ENCODE measurements at regions not wholly inside any gene's neighbourhood (a gene's known extent, or its start where the extent isn't known, plus 50 kb on each side); places are given as distances from the start of the nearest gene placed in this dataset.

GRCh38 chr3:28649266-28649665 is 300.6 kb upstream of the AZI2 start:
- DNase-seq: no peak

GRCh38 chr3:28651159-28651558 is 302.5 kb upstream of the AZI2 start:
- DNase-seq: no peak

DNA sequence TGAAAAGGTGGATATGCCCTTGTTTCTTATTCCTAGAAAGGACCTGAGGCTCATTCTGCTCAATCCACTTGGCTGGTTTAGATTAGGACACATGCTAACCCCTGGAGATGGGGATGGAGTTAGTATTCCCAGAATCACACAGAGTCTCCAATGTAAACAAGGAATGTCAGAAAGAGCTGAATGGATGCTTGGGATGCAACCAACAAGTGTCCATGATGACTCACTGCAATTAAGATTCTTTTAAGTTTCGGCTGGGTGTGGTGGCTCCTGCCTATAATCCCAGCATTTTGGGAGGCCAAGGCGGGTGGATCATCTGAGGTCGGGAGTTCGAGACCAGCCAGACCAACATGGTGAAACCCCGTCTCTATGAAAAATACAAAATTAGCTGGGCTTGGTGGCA is 315.5 kb upstream of the AZI2 start:
- DNase-seq: no peak

DNA sequence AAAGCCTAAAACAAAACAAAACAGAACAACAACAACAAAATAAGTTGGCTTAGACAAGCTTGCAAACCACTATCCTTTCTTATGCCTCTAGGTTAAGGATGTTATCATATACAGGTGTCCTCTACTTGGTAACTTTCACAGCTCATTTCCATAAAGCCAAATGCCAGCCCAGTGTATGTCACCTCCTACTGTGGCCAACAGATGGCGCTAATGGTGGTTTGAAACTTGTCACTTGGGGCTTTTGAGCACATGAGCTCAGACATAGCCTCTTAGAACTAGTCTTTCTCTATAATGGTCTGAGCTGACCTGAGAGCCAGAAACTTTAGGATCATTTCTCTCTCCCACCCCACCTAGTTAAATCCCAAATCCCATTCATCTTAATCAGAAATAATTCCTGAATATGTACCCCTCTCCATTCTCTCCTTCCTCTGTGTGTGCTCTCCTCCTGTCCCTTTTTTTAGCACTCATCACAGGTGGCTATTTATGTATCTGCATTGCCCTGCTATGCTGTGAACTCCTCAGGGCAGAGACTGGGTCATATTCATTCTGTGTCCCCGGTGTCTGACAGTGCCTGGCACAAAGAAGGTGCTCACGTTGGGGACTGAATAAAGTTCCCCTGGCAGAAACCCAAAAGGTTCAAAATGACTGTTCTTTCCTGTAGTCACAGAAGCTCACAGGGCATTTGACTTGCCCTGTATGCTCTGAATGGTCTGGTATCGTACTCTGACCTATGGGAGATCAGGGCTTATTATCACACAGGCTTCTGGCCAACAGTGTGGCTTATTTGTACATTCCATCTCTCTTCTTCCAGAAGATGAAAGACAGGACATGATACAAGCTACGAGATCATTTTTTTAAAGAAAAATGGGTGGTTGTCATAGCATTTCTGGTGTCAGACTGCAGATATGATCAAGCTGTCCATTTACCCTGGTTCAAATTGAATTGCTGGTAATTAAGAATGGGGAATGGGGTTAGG is 319.3 kb upstream of the AZI2 start:
- DNase-seq: peak; percentile 80

- DNase-seq: no peak
Measured at GRCh38 chr3:28669870-28670269, 321.2 kb upstream of the AZI2 start.

- DNase-seq: no peak
Measured at GRCh38 chr3:28672406-28672805, 323.8 kb upstream of the AZI2 start.

DNA sequence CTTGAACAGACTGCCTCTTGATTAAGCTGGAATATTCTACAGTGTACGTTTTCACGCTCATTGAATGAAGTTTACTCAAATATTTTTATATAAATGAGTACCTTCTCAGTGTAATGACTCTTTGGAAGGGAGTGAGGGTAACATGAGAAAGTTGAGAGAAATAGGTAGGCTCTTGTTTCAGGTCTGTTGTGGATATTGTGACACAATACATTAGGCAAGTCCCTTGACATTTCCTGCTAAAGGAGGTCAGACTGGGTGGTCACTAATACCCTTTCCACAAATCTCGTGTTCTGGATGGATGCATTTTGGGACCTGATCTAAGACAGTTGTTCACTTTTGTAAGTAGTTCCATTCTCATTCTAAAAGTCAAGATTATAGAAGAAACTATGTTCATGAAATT is 324.8 kb upstream of the AZI2 start:
- no peak for DNase-seq

DNA sequence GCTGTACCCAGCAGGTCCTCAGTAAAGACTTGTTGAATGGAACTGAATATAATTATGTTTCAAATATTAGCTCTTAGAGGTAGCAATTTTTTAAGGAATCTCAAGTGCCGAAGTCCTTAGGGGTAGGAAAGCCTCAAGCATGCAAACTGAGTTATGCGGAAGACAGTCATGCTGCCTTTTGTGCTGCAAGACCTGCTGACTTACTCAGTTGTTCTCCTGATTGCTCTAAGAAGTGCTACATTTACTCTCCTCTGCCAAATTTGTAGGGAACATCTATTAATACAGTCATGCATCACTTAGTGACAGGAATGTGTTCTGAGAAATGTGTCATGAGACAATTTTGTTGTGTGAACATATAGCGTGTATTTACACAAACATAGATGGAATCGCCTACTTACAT is 325.6 kb upstream of the AZI2 start:
- no peak for DNase-seq

GRCh38 chr3:28677581-28677980 is 329.0 kb upstream of the AZI2 start:
- DNase-seq: no peak

- DNase-seq: no peak
Measured at GRCh38 chr3:28678086-28678485, 329.5 kb upstream of the AZI2 start.

- DNase-seq: no peak
Measured at GRCh38 chr3:28680050-28680449, 331.4 kb upstream of the AZI2 start.

DNA sequence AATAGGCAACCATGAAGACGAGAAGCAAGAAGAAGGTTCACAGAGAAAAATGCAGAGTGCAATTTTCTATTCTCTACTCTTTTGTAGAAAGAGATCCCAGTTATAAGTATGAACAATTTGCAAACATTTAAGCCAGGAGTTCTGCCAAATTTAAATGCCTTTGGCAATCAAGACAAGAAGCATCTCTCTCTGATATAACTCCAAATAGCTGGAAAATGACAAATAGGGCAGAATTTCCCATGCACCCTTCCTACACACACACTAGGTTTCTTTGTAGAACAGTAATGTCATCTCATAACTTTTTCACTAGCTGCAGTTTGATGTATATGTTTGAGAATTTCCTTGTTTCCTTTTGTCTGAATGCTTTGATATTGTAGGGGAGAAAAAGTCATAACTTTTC is 333.5 kb upstream of the AZI2 start:
- no peak for DNase-seq

DNA sequence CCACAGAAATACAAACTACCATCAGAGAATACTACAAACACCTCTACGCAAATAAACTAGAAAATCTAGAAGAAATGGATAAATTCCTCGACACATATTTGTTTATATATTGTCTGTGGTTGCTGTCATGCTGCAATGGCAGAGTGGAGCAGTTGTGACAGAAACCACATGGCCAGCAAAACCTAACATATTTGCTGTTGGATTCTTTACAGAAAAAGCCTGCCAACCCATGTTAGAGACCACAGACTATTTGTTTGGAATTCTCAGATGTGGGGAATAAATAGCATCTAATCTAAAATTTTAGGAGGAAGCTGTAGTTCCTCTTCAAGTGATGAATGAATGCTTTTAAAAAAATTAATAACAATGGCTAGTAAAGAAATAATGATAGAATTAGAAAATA is 341.6 kb upstream of the AZI2 start:
- DNase-seq: no peak

- no peak for DNase-seq
Measured at GRCh38 chr3:28698706-28699105, 350.1 kb upstream of the AZI2 start.

DNA sequence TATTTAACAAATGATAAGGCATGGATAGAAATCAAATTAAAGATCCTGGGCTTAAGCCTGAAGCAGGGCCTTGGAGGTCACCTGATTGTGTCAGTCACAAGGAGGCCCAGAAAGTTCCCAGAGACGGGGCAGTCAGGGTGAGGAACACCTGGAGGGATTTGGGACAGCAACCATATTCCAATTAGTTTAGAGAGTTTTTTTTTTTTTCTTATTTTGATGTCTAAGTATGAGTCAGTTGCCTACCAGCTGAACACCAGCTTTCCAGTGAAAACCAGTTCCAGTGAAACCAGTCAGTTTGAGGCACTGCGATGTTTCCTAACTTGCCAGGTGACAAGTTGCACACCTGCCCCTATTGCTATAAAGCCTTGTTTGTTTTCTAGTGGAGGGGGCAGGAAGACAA is 350.7 kb upstream of the AZI2 start:
- DNase-seq: no peak

- peak; percentile 2 for DNase-seq
Measured at GRCh38 chr3:28700728-28701127, 352.1 kb upstream of the AZI2 start.

DNA sequence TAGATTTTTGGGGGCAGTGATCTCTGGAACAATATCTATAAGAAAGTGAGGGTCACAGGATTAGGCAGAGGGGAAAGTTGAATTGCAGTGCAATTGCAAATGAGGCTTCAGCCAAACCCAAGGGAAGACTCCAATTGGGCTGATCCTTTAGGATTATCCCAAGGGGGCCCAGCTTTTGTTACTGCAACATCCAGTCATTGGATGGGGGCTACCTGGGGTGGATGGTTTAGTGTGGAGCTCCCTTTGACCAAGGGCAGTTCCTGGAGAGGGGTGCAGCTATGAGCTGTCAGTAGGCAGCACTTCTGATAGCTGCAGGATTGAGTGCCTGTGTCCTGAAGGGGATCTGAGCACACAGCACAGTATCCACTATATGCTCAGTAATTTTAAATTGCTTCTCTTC is 355.2 kb upstream of the AZI2 start:
- DNase-seq: no peak

- no peak for DNase-seq
Measured at GRCh38 chr3:28711293-28711692, 362.7 kb upstream of the AZI2 start.

DNA sequence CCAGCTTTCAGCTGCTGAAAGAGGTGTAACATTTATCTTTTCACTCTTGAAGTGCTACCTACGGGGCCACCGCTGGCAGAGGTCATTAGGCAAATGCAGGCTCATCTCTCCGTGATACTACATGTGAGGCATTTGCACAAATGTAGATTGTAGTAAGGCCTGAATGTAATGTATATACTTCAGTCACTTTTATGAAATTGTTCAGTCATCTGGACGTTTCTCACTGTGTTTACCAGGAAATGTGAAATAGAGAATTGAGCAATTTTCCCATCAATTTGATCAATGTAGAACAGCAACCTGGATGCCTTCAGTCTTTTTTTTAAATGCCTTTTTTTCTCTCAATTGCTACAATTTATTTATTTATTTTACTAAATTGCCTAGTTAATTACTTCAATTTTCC is 368.3 kb upstream of the AZI2 start:
- no peak for DNase-seq

DNA sequence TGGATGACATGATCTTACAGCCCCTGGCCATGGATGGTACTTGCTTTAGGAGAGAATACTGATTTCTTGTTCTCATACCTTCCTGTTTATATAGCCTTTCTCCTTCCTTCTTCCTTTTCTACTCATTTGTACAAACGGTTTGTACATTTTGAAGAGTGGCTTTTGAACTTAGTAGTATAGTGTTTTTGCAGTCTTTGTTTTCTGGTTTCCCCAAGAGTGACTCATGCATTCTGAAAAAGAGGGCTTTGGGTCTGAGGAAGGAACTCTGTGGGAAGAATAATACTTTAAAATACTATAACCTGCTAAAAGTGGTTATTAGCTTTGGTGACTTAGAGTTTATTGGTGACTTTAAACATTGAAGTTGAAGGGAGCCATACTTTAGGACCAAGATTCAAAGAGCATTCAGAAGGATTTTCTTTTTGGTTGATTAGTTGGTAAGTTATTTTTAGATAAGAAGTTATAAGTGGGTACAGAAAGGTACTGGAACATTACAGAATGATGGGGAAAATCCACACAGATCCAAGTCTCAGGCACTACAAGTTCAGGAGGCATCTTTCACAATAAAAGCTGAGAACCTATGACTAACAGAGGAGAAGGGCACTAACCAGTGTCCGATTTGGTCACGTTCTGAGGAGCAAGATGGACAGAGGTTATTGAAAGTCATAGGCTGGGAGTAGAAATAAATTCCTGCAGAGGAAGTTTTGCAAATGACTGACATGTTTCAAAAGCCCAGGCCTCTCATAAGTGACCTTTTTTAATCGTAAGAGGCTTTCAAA is 369.6 kb upstream of the AZI2 start:
- DNase-seq: no peak

DNA sequence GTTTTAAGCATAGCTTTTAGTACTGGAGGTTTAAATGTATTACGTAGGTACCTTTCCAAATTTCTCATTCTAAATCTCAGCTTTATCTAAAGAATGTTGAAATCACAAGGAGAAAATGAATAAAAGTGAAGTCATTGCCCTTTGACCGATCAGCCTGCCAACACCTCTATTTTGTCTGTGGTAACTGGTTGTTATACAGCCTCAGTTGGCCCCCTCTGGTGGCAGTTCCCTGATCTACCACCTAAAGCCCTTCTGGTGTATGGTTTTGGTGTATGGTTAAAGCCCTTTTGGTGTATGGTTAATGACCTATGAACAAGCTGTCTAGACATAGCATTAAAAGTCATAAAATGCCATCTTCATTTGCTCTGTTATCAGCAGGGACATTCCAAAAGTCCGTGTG is 378.2 kb upstream of the AZI2 start:
- peak; percentile 49 for DNase-seq

DNA sequence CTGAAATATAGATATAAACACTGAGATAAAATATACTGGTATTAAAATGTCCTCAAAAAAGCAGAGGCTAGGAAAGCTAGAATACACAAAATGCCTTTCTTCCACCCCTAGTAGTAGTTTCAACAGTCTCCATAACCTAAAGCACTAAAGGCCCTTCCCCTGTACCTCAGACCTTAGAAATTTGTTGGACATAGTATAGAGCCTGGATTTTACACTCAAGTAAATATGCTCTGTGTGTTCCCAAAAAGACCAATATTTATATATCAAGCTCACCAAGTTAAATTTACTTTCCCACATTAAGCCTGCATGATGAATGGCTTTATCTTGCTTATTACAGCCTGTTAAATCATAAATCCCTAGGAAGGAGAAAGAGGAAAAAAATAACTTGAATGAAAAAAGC is 378.7 kb upstream of the AZI2 start:
- DNase-seq: no peak

GRCh38 chr3:28738425-28738824 is 389.8 kb upstream of the AZI2 start:
- DNase-seq: no peak

- DNase-seq: no peak
Measured at GRCh38 chr3:28739647-28740046, 391.0 kb upstream of the AZI2 start.

Measured in activated CD4-positive, alpha-beta T cell treated with anti-CD3 and anti-CD28 coated beads, Interleukin-2, Interleukin-6, amounts not matched to agents 100 ng/mL and 50 ng/mL, durations not matched to agents 16 hours and 8 hours (primary cell).